Caki2 (cell line): ENCODE measurements at regions not wholly inside any gene's neighbourhood (a gene's known extent, or its start where the extent isn't known, plus 50 kb on each side); places are given as distances from the start of the nearest gene placed in this dataset.

ENCODE experiments used
- DNase-seq: peaks from one replicate; pipeline ENCODE4 v3.0.0-alpha.2; 2015; ENCODE audit warnings: low read depth
- in situ Hi-C: cut with HindIII; loops from 2 replicates; pipeline ENCODE4 v1.10.0; 2016; ENCODE audit warnings: low sequenced_read_pairs, low pct_unique_long_range_greater_than_20kb, mixed read lengths

GRCh38 chr22:47589271-47590250, 827.1 kb downstream of the TBC1D22A start:
- DNase-seq, result no peak

GRCh38 chr22:47588578-47588960, 826.1 kb downstream of the TBC1D22A start:
- in situ Hi-C loops, result no loop called here

More at GRCh38 chr22:47589271-47590250, 827.1 kb downstream of the TBC1D22A start:
- in situ Hi-C loops, result no loop called here

GRCh38 chr22:47587861-47588577, 825.6 kb downstream of the TBC1D22A start:
- in situ Hi-C loops, result no loop called here
- DNase-seq, result no peak

More at GRCh38 chr22:47588578-47588960, 826.1 kb downstream of the TBC1D22A start:
- peak; percentile 12 for DNase-seq

GRCh38 chr22:47587361-47587760, 824.9 kb downstream of the TBC1D22A start:
- in situ Hi-C loops, result no loop called here
- DNase-seq, result no peak

- in situ Hi-C loops, result no loop called here
- no peak for DNase-seq
These were observed 824.5 kb downstream of the TBC1D22A start for GRCh38 chr22:47586946-47587345.

GRCh38 chr22:47586038-47586437, 823.6 kb downstream of the TBC1D22A start:
- in situ Hi-C loops, result no loop called here
- DNase-seq, result no peak

- no peak for DNase-seq
- in situ Hi-C loops, result no loop called here
These were observed 821.6 kb downstream of the TBC1D22A start for GRCh38 chr22:47583959-47584562.

GRCh38 chr22:47582067-47582466, 819.6 kb downstream of the TBC1D22A start:
- in situ Hi-C loops, result no loop called here
- DNase-seq, result no peak

- in situ Hi-C loops, result no loop called here
These were observed 817.7 kb downstream of the TBC1D22A start for GRCh38 chr22:47580121-47580520.

GRCh38 chr22:47576908-47577307, 814.5 kb downstream of the TBC1D22A start:
- in situ Hi-C loops, result no loop called here
- no peak for DNase-seq

More at GRCh38 chr22:47580121-47580520, 817.7 kb downstream of the TBC1D22A start:
- DNase-seq, result no peak

GRCh38 chr22:47575291-47575690, 812.8 kb downstream of the TBC1D22A start:
- DNase-seq, result no peak
- in situ Hi-C loops, result no loop called here

GRCh38 chr22:47574556-47574955, 812.1 kb downstream of the TBC1D22A start:
- DNase-seq, result no peak
- in situ Hi-C loops, result no loop called here

- no peak for DNase-seq
- in situ Hi-C loops, result no loop called here
These were observed 810.7 kb downstream of the TBC1D22A start for GRCh38 chr22:47573141-47573540.

GRCh38 chr22:47572443-47572842, 810.0 kb downstream of the TBC1D22A start:
- in situ Hi-C loops, result no loop called here
- DNase-seq, result no peak

- DNase-seq, result no peak
- in situ Hi-C loops, result no loop called here
These were observed 809.2 kb downstream of the TBC1D22A start for GRCh38 chr22:47571616-47572015.

- in situ Hi-C loops, result no loop called here
- no peak for DNase-seq
These were observed 808.4 kb downstream of the TBC1D22A start for GRCh38 chr22:47570851-47571250.

- DNase-seq, result no peak
- in situ Hi-C loops, result no loop called here
These were observed 807.8 kb downstream of the TBC1D22A start for GRCh38 chr22:47570300-47570685.

- in situ Hi-C loops, result no loop called here
These were observed 807.2 kb downstream of the TBC1D22A start for GRCh38 chr22:47569389-47570299.

More at GRCh38 chr22:47569389-47570299, 807.2 kb downstream of the TBC1D22A start:
- no peak for DNase-seq
